ENCODE measurements at regions not wholly inside any gene's neighbourhood (a gene's known extent, or its start where the extent isn't known, plus 50 kb on each side); places are given as distances from the start of the nearest gene placed in this dataset.
"Not testable (repeated sequence)": the region's sequence is repeated elsewhere in the genome, so short reads cannot be mapped to it uniquely, and the experiment has no call there.

DNA sequence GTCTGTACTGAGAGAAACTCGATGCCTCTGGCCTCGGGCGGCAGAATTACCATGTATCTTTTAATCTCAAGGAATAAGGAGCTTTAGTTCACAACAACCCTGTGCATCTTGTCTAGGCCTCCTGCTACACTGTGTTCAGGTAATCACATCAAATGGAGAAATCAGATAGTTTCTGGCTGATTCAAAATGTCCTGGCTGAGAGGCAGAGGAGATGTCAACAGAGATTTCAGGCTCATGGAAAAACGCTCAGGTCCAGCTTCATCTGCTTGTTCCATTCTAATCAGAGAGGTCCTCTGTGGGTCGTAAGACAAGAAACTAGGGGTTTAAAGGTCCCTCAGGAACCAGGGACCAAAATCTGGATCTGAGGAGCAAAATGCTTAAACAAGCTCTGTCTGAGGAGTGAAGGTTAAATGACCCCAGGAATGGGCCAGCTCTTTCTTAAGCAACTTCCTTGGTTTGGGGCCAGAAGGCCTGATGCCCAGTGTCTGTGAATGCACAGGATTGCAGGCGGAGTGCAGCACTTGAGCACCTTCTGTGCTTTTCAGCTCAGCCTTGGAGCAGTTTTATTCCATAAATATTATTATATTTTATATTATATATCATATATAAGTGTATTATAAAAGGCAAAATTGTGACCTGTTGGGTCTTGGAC, 170.2 kb upstream of the PRICKLE1 start:
- no peak for DNase-seq (ENCODE audit: low spot score)

DNA sequence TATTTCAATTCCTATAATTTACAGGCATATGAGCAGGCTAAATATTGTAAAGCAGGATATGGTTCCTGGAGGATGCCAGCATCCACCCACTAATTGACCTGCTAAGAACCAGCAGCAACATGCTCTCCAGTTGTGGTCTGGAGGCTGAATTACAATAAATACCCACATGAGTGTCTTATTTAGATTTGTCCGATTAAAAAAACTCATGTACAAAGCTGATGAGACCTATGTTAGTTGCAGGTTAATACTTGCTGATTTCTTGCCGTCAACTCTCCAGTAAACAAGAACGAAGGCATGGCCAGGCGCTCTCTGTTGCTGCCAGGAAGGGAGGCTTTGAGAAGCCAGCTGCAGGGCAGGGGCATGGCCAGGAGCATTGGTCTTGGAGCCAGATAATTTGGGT, 169.3 kb upstream of the PRICKLE1 start:
- no peak for DNase-seq (ENCODE audit: low spot score)

DNA sequence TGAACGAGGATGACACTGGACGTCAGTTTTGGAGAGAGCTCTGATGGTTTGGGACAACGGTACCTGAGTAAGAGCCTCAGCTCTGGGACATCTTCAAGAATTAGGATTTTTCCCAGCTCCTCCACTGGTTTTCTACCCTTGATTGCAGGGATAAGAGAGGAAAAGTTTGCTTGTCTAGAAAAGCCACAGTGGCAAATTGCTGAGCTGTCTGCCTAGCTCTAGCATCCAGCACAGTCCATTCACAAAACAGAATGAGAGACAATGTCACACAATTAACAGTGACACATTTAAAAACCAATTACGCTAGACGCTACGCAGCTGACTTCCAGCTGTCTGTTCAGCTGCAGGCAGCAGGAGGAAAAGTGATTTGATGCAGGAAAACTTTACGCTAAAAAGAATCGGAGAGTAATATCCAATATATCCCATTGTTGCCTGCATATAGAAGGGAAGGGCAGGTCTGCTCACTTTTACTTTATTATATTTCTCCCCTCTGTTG, 168.1 kb upstream of the PRICKLE1 start:
- no peak for DNase-seq (ENCODE audit: low spot score)

DNA sequence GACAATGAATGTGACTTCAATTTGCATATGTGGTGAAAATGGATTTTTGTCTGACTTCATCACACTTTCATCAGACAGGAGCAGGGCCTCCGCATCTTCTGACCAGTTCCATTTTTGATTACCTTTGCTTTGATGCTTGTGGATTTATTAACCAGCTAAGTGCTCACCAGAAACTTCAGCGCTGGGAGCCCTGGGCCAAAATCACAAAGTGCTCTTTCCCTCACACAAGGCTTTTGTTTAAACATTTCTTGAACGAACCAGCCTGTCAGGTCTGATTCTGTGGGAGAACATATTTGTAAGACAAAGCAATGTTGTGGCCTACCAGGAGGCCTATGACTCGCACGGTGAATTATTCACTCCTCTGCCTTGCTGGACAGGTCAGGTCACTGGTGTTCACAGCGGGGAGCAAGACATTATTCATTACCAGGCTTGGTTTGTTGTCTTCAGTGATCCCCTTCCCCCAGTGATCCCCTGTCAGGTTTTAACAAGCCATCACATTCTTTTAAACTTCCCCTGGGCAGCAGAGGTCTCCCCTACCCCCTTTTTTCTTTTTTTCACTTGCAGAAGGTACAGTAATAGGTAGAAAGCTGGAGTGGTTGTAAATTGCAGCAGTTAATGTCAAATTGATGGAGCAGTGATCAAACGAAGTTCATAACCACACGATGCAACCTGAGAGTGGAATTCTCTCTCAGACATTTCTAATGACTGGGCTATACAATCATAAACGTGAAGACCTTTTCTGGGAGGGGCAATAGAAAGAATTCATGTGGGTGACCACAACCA, 167.5 kb upstream of the PRICKLE1 start:
- no peak for DNase-seq (ENCODE audit: low spot score)

DNA sequence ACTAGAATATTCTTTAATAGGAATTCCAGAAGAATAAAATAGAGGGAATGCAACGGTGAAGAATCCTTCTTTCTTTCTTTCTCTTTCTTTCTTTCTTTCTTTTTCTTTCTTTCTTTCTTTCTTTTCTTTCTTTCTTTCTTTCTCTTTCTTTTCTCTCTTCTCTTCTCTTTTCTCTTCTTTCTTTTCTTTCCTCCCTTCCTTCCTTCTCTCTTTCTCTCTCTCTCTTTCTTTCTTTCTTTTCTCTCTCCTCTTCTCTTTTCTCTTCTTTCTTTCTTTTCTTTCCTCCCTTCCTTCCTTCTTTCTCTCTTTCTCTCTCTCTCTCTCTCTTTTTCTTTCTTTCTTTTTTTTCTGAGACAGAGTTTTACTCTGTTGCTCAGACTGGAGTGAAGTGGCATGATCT, 160.8 kb upstream of the PRICKLE1 start:
- no peak for DNase-seq (ENCODE audit: low spot score)

DNA sequence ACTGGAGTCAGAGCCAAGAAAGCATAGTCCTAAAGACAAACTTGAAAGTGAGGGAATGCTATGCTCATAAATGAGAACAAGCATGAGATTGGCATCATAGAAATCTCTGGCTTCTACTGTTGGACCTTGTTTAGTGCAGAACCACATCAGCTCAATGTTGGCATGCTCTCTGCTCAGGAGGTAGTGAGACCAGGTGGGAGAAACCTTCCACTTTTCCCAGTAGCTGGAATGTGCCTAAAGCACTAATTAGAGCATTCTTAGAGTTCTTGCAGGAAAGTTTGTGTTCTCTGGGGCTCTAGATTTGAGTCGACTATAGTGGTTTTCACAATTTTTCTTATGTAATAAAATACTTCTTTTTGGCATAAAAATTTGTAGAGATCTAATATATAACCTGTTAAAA, 159.7 kb upstream of the PRICKLE1 start:
- DNase-seq (ENCODE audit: low spot score): no peak

DNA sequence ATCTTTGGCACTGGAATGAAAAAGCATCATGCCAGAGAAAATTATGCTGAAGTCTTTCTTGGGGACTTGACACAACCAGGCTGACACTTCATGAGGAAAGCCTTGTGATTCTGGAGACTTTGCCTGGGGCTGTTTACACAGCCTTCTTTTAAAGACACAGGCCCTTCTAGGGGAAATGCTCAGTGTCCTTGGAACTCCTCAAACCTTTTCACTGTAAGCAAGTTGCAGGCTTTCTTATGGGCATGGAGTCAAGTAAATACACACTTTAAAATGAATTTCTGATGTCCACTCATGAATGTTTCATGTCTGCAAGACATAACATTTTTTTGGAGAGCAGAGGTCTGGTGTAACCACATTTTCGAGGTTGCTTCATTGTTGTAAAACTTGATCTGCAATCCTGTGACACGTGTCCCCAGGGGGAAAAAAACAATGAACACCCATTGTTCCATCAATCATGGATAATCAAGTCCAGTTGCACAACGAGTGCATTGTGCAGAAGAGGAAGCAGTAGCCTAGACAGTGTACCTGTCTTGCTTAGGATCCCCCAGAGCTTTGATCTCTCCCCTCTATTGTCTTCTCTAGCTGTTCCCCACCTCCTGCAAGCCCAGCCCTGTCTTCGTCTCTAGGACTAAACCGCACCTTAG, 155.1 kb upstream of the PRICKLE1 start:
- peak; percentile 6 for DNase-seq (ENCODE audit: low spot score)

DNA sequence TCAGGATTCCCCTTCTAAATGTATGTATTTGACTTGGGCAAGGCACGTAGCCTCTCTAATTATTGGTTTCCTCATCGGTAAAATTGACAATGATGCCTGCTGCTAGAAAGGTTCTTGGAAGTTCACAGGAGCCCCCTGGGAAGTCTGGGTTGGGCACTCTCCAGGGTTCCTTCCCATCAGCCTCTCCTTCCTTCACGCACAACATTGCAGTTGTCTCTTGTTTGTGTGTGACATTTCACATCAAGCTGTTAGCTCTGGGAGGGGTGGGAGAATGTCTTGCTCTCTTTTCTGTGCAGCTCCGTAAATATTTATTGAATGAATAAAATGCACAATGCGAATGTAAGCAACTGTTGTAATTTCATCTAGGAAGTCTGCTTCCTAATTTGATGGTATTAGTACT, 153.2 kb upstream of the PRICKLE1 start:
- no peak for DNase-seq (ENCODE audit: low spot score)

DNA sequence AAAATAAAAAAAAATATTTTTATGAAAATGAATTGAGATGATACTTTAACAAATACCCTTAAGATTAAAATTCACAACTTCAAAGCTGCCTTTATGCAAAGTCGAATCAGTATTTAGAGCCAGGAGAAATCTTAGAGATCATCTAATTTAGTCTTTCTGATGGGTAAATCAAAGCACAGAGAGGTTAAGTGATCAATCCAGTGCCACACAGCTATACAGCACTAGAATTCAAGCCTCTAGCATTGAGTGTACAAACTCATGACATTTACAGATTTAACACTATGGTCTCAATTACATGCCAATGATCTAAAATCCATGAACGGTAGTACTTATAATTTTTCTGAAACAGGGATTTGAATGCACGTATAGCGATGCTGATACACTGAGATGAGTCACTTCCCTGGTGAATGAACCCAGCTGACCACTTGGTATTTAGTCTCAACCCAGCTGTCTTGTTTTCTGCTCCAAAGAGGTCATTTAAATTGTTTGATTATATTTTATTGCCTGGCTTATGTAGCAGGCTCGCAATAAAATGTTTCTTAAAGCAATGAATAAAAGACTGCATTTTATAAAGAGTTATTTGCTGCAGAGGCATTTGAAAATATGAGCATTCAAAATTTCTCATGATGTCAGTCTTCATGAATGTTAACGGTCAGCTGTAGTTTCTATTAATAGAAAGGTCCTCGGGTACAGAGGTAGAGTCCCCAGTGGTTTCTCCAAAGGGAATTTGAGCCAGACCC, 152.4 kb upstream of the PRICKLE1 start:
- DNase-seq (ENCODE audit: low spot score): no peak

DNA sequence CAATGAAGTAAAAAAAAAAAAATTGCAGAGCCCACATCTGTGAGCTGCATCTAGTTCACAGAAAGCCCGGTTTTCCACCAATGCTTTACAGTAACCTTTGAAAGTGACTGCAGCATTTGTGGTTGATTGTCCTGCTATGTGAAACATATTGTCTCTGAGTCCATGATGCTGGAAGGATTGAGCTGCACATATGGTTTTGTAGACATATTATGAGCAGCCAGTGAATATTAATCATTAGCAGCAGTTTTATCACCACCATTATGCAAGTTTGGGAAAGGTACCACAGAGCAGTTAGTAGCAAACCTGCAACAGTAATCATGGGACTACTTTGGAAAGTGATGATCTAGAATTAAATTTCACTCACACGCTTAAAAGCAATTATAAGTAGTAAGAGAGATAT, 151.5 kb upstream of the PRICKLE1 start:
- no peak for DNase-seq (ENCODE audit: low spot score)

DNA sequence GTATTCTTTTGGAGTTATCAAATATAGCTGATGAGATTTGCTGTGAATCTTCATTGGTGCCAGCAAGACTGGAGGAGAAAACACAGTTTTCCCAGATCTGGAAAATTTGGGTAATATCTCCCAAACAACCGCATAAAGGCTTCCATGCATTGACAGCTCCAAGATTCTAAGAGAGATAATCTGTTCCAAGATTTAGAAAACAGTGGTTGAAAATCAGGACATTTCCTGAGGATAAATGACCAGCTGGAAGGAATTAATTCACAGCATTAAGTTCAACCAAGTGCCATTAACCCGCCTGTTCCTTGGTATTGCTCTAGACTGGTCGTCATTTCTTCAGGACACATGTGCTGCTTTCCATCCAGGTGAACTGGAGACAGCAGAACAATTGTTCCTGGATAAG, 147.9 kb upstream of the PRICKLE1 start:
- DNase-seq (ENCODE audit: low spot score): no peak

DNA sequence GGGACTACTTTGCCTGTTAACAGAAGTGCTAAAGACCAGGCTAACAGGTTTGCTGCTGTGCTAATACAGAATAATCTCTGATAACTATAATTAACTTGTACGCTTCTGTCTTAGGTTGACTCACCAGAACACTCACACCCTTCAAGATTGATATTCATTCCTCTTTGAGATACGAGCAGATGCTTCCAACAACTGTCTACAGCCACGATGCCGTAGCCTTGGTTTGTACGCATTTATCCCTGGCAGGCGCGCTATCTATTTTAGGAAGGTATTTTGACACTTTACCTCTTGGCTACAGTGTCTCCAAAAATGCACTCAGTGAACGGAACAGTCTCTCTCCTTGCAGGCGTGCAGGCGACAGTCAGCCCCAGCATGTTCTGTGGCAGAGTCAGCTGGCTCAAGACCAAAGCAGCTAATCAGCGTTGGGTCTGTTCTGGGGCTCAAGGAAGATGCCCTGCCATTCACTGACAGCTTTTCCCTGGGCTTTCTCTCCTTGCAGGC, 146.4 kb upstream of the PRICKLE1 start:
- peak; percentile 16 for DNase-seq (ENCODE audit: low spot score)

DNA sequence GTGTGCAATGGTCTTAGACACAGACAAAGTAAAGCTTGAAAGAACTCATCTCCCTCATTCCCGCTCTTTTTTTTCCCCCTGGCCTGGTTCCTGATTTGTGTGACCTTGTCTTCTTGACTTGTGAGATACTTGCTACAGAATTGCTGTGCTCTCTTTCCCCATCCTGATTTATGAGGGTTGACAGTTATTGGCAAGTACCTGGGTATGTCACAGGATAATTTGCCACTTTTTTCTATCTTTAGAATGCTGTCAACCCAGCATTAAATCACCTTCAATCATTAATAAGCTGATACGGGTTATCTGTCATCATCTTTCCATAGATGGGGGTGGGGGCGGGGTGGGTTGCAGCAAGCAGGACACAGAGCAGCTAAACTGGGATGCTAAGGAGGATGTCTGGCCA, 144.4 kb upstream of the PRICKLE1 start:
- no peak for DNase-seq (ENCODE audit: low spot score)

DNA sequence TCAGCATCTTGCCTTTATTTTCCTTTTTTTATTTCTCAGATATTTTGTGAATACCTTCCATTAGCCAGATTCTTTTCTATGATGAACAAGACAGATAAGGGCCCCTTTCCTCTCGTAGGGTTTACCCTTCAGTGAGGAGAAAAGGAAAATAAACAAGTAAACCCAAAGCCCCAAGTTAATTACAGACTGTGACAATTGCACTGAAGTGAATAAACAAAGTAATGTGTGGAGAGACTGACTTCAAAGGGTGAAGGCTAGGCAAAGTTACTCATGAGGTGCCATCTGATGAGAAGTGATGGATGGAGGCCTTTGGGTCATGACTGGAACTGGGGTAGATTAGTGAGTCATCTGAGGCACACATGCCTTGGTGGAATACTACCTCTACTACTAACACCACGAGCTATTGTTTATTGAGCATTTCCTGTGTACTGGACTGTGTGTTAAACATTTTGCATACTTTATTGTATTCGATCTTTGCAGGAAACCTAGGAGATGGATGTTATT, 143.4 kb upstream of the PRICKLE1 start:
- DNase-seq (ENCODE audit: low spot score): no peak

DNA sequence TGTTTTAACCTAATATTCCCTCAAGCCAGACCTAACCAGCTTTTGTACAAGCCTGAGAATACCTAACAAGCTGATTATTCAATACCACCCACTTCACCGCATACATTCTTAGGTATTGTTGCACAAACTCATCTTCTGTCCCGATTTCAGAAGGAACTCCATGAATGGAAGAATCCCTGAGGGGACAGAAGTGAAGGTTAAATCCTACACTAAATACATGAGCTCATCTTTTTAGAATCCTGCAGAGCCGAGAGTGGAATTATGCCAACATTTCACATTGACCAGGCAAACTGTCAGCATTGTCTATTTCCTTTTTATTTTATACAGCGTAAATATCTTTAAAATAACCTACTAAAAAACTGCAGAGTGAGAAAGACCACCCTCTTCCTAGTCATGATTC, 140.7 kb upstream of the PRICKLE1 start:
- no peak for DNase-seq (ENCODE audit: low spot score)

DNA sequence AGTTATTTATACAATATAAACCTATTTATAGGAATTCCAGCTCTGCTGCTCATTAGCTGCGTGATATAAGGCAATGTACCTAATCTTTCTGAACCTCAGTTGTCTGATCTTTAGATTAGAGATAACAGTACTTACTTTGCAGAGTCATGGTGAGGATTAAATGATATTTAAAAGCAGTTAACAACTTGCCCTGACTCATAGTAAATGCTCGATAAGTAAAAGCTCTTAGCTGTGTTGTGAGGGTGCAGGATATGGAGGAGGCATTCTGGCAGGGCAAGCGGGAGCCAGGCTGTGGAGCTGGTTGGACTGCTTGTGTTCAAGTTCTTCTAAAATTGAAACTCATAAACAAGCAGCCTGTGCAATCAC, 140.0 kb upstream of the PRICKLE1 start:
- DNase-seq (ENCODE audit: low spot score): no peak

DNA sequence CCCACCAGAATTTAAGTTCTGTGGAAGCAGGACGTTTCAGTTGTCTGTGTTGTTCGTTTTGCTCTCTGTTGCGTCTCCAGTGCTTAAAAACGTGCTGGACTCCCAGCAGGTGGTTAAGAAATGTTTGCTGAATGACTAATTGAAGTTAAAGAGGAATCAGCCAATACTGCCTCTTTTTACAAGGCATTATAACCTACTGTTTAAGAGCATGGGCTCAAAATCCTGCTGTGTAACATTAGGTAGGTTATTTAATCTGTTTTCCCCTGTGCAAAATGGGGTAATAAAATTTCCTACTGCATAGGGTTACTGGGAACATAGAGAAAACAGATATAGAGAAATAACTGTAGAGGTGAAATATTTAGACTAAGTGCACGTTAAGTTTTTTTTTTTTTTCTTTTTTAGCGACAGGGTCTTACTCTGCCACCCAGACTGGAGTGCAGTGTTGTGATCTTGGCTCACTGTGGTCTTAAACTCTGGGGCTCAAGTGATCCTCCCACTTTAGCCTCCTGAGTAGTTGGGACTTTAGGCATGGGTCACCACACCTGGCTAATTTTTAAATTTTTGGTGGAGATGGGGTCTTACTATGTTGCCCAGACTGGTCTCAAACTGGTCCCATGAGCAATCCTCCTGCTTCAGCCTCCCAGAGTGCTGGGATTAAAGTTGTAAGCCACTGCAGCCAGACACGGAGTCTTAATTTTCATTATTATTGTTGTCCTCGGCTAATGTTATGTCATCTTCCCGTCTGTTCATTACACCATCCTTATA, 139.4 kb upstream of the PRICKLE1 start:
- DNase-seq (ENCODE audit: low spot score): no peak

DNA sequence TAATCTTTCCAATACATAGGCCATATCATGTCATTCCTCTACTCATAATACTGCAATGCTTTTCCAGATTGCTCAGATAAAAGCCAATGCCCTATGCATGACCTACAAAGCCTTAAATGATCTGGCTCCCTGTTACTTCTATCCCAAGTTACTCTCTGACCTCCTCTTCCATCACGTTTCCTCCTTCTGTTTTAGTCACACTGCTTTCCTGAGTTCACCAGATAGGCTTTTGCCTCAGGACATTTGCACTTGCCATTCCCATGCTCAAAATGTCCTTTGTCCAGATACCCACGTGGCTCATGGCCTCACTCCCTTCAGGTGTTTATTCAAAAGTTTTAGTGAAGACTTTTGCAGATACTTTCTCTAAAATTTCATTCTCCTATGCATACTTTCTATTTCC, 138.7 kb upstream of the PRICKLE1 start:
- DNase-seq (ENCODE audit: low spot score): no peak

DNA sequence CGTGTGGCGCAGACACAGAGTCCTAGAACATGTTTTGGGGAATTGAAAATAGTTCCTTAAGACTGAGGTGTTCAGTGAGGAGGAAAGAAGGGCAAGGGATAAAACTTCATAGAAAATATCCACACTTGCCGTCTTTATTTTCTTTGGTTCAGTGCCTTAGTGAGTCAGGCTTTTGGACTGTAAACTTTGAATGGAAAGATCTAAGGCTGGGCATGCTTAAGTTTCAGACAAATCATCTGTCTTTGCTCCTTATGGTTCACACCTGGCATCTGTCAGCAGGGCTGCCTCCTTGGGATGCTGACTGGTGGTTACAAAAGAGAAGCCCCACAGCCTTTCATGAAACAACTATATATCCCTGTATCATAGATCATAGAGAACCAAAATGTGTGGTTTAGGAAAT, 136.3 kb upstream of the PRICKLE1 start:
- DNase-seq (ENCODE audit: low spot score): no peak

DNA sequence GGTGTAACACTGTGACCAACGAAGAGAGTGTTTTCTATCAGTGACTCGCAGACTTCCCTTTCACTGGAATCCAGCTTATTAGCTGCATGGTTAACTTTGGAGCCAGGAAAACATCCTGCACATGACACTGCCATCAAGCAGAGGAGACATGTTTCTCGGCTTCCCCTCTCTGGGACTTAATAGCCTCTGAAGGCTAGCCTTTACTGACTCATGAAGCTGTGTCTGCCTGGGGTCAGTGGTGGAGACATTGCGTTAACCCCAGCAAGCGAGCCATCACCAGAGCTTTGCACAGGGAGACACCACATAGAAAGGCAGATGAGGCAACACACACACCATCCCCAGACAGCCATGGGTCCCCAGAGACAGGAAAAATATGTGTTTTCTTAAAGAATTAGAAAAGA, 126.9 kb upstream of the PRICKLE1 start:
- no peak for DNase-seq (ENCODE audit: low spot score)

DNA sequence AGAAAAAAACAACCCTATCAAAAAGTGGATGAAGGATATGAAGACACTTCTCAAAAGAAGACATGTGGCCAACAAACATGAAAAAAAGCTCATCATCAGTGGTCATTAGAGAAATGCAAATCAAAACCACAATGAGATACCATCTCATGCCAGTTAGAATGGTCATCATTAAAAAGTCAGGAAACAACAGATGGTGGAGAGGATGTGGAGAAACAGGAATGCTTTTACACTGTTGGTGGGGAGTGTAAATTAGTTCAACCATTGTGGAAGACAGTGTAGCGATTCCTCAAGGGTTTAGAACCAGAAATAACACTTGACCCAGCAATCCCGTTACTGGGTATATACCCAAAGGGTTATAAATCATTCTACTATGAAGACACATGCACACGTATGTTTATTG, 124.0 kb upstream of the PRICKLE1 start:
- not testable (repeated sequence) for DNase-seq (ENCODE audit: low spot score)

All from pons (tissue), 1 donor.